Activated CD4-positive, alpha-beta T cell treated with anti-CD3 and anti-CD28 coated beads for 36 hours (primary cell): ENCODE measurements at regions not wholly inside any gene's neighbourhood (a gene's known extent, or its start where the extent isn't known, plus 50 kb on each side); places are given as distances from the start of the nearest gene placed in this dataset.

Experiments
- ATAC-seq: fragments of 200-7000 bp; cut with Tn5 transposase; one replicate; pipeline ENCODE4 v1.10.0; 2021; ENCODE audit warnings: mild to moderate bottlenecking, moderate library complexity
- CTCF ChIA-PET: fragments of 350-600 bp; sonication (Branson Sonifier 250); formaldehyde crosslinking; loops from one replicate; lab custom pipeline; 2021; ENCODE audit warnings: antibody characterized with exemption; lab: Charles Lee
- POLR2A ChIA-PET: fragments of 350-600 bp; sonication (Branson Sonifier 250); formaldehyde crosslinking; loops from one replicate; lab custom pipeline; 2021; ENCODE audit warnings: antibody characterized with exemption, inconsistent platforms; lab: Charles Lee
- DNase-seq: peaks from one replicate; pipeline ENCODE4 v3.0.0-alpha.2; 2020
- H3K27ac Mint-ChIP-seq: one replicate; pipeline ENCODE4 v1.8.0; 2021; ENCODE audit warnings: mixed read lengths
- H3K27me3 Mint-ChIP-seq: one replicate; pipeline ENCODE4 v1.8.0; 2021; ENCODE audit warnings: mixed read lengths
- H3K36me3 Mint-ChIP-seq: one replicate; pipeline ENCODE4 v1.8.0; 2021; ENCODE audit warnings: low read depth, mixed read lengths
- H3K4me1 Mint-ChIP-seq: one replicate; pipeline ENCODE4 v1.8.0; 2021; ENCODE audit warnings: mixed read lengths
- H3K4me3 Mint-ChIP-seq: one replicate; pipeline ENCODE4 v1.8.0; 2021; ENCODE audit warnings: mild to moderate bottlenecking, moderate library complexity, mixed read lengths
- H3K9me3 Mint-ChIP-seq: one replicate; pipeline ENCODE4 v1.8.0; 2021; ENCODE audit warnings: low read depth, mixed read lengths
- intact Hi-C, 2 experiments: fragments of 100-400 bp; cut with DNase I in 1 of 2; cut with micrococcal nuclease in 1 of 2; formaldehyde crosslinking; loops; one replicate each; pipeline versions ENCODE4 v1.14.2 to v1.15.1; 2022 to 2024; cut with DNase I, micrococcal nuclease

DNA sequence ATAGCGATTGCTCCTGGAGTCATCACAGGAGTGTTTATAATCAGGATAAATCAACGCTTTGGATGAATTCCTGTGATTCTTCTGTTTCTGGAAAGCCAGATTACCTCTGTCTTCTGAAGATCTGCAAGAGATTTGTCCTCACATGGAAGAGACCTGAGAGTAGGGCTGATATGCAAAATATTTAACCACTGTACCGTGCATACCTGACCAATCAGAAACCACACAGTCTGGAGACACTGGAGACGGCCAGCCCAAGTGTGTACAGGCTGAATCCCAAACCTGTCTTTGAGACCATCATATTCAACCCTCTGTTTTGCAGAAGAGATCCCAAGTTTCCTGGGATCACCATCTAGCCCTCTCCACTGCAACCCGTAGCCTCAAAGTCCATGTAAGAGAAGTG is 50.4 kb upstream of the WT1 start:
- ChIA-PET CTCF (no interaction called here), POLR2A (no interaction called here)
- ATAC-seq: no peak
- no peaks in the 10 kb centered on the region for H3K4me1 Mint-ChIP-seq
- no peaks in the 10 kb centered on the region for H3K9me3 Mint-ChIP-seq
- H3K36me3 Mint-ChIP-seq: no peaks in the 10 kb centered on the region
- no peak overlapping the region for H3K4me3 Mint-ChIP-seq
- no peak overlapping the region for H3K27ac Mint-ChIP-seq
- intact Hi-C loops: no loop called here
- no peaks in the 10 kb centered on the region for H3K27me3 Mint-ChIP-seq
- no peak for DNase-seq
